Peyer's patch (tissue), 4 donors: ENCODE measurements at regions not wholly inside any gene's neighbourhood (a gene's known extent, or its start where the extent isn't known, plus 50 kb on each side); places are given as distances from the start of the nearest gene placed in this dataset.

Source experiments
- CTCF ChIP-seq, 6 experiments: fragments of 450-650 bp in 4 of 6; fragments of 200-600 bp in 2 of 6; sonication (generic) in 1 of 6; IDR thresholded peaks; one replicate each; pipeline ENCODE4 v1.5.1; 2017 to 2019; ENCODE audit warnings: antibody characterized with exemption in 6 of 6, mild to moderate bottlenecking in 3 of 6, moderate library complexity in 1 of 6
- POLR2A ChIP-seq, 2 donors: fragments of 450-650 bp; IDR thresholded peaks; one replicate each; pipeline ENCODE4 v1.5.1; 2017; ENCODE audit warnings: antibody characterized with exemption in 2 of 2, mild to moderate bottlenecking in 2 of 2, moderate library complexity in 2 of 2

GRCh38 chr18:73735836-73736235, 411.8 kb downstream of the FBXO15 start:
- no peak for TF ChIP-seq CTCF (IDR thresholded peaks at IDR 0.05)
- TF ChIP-seq POLR2A (IDR thresholded peaks at IDR 0.05) = no peak
